ENCODE measurements at regions not wholly inside any gene's neighbourhood (a gene's known extent, or its start where the extent isn't known, plus 50 kb on each side); places are given as distances from the start of the nearest gene placed in this dataset.

- Histone ChIP-seq H3K27ac (ENCODE audit: control insufficient read depth, insufficient read depth, low read length) (no peak overlapping the region), H3K9ac (ENCODE audit: control insufficient read depth, extremely low read depth, insufficient read depth, low read length) (no peak overlapping the region), H3K36me3 (ENCODE audit: control insufficient read depth in 2 of 2, extremely low read depth in 1 of 2, insufficient read depth in 2 of 2, low read length in 2 of 2) (no peaks in the 10 kb centered on the region), H3K4me2 (ENCODE audit: control insufficient read depth, extremely low read depth, insufficient read depth, low read depth, low read length) (no peak overlapping the region), H4K20me1 (ENCODE audit: control insufficient read depth, extremely low read depth, insufficient read depth, low read length) (no peaks in the 10 kb centered on the region), H3K4me3 (ENCODE audit: control insufficient read depth in 2 of 3, extremely low read depth in 1 of 3, insufficient read depth in 2 of 3, low read depth in 1 of 3, low read length in 3 of 3) (no peak overlapping the region), H3K79me2 (ENCODE audit: control insufficient read depth, insufficient read depth, low read length) (no peaks in the 10 kb centered on the region), H3K27me3 (ENCODE audit: control insufficient read depth, extremely low read depth, insufficient read depth, low read length) (no peaks in the 10 kb centered on the region), H3K9me1 (ENCODE audit: control insufficient read depth, extremely low read depth, insufficient read depth, low read length) (no peaks in the 10 kb centered on the region), H2AFZ (ENCODE audit: control insufficient read depth, low read length) (no peak overlapping the region), H3K4me1 (ENCODE audit: control insufficient read depth, extremely low read depth, insufficient read depth, low read length) (peaks cover 20% of the 10 kb centered on the region), H3K9me3 (ENCODE audit: control insufficient read depth, low read depth, low read length) (no peaks in the 10 kb centered on the region)
- TF ChIP-seq EZH2 (IDR thresholded peaks at IDR 0.05; ENCODE audit: low read length) (no peak), CTCF (optimal IDR thresholded peaks at IDR 0.05 in 1 of 3, IDR thresholded peaks at IDR 0.05 in 1 of 3, conservative IDR thresholded peaks at IDR 0.05 in 1 of 3; ENCODE audit: extremely low read depth in 1 of 3, insufficient read depth in 2 of 3, low read length in 3 of 3) (no peak)
- FAIRE-seq (no peak), DNase-seq (ENCODE audit: low read depth, low spot score) (no peak)
- dilution Hi-C loops (cut with MboI; ENCODE audit: extremely low pct_ligation_motif_present, low sequenced_read_pairs), result no loop called here
Observed at GRCh38 chr5:36523450-36523849, 83.0 kb upstream of the SLC1A3 start.

GRCh38 chr5:36523926-36524325, 82.5 kb upstream of the SLC1A3 start:
- TF ChIP-seq EZH2 (IDR thresholded peaks at IDR 0.05; ENCODE audit: low read length) (no peak), CTCF (optimal IDR thresholded peaks at IDR 0.05 in 1 of 3, IDR thresholded peaks at IDR 0.05 in 1 of 3, conservative IDR thresholded peaks at IDR 0.05 in 1 of 3; ENCODE audit: extremely low read depth in 1 of 3, insufficient read depth in 2 of 3, low read length in 3 of 3) (no peak)
- H3K9ac ChIP-seq (ENCODE audit: control insufficient read depth, extremely low read depth, insufficient read depth, low read length), result no peak overlapping the region
- H4K20me1 ChIP-seq (ENCODE audit: control insufficient read depth, extremely low read depth, insufficient read depth, low read length), result no peaks in the 10 kb centered on the region
- H3K79me2 ChIP-seq (ENCODE audit: control insufficient read depth, insufficient read depth, low read length), result no peaks in the 10 kb centered on the region
- no peaks in the 10 kb centered on the region for H3K9me3 ChIP-seq (ENCODE audit: control insufficient read depth, low read depth, low read length)
- H3K4me3 ChIP-seq (ENCODE audit: control insufficient read depth in 2 of 3, extremely low read depth in 1 of 3, insufficient read depth in 2 of 3, low read depth in 1 of 3, low read length in 3 of 3), result no peak overlapping the region
- H3K36me3 ChIP-seq (ENCODE audit: control insufficient read depth in 2 of 2, extremely low read depth in 1 of 2, insufficient read depth in 2 of 2, low read length in 2 of 2), result no peaks in the 10 kb centered on the region
- no peak overlapping the region for H3K4me2 ChIP-seq (ENCODE audit: control insufficient read depth, extremely low read depth, insufficient read depth, low read depth, low read length)
- no peak overlapping the region for H3K27ac ChIP-seq (ENCODE audit: control insufficient read depth, insufficient read depth, low read length)
- H3K4me1 ChIP-seq (ENCODE audit: control insufficient read depth, extremely low read depth, insufficient read depth, low read length), result peaks cover 25% of the 10 kb centered on the region
- H2AFZ ChIP-seq (ENCODE audit: control insufficient read depth, low read length), result no peak overlapping the region
- H3K9me1 ChIP-seq (ENCODE audit: control insufficient read depth, extremely low read depth, insufficient read depth, low read length), result no peaks in the 10 kb centered on the region
- DNase-seq (ENCODE audit: low read depth, low spot score) (no peak), FAIRE-seq (no peak)
- no peaks in the 10 kb centered on the region for H3K27me3 ChIP-seq (ENCODE audit: control insufficient read depth, extremely low read depth, insufficient read depth, low read length)
- dilution Hi-C loops (cut with MboI; ENCODE audit: extremely low pct_ligation_motif_present, low sequenced_read_pairs), result no loop called here

Data from keratinocyte (primary cell).